C4-2B (cell line): ENCODE measurements at regions not wholly inside any gene's neighbourhood (a gene's known extent, or its start where the extent isn't known, plus 50 kb on each side); places are given as distances from the start of the nearest gene placed in this dataset.

ENCODE experiments used
- CTCF ChIP-seq: fragments of 450-650 bp; conservative IDR thresholded peaks from 2 replicates; pipeline ENCODE4 v1.5.1; 2017; ENCODE audit warnings: mild to moderate bottlenecking
- ZFX ChIP-seq: fragments of 450-650 bp; IDR thresholded peaks from 2 replicates; pipeline ENCODE4 v1.6.1; 2017

GRCh38 chr12:96099986-96100385 lies 64.6 kb upstream of the LTA4H start:
- no peak for TF ChIP-seq CTCF
- TF ChIP-seq ZFX = no peak
